Sigmoid colon (tissue), 4 donors: ENCODE measurements at regions not wholly inside any gene's neighbourhood (a gene's known extent, or its start where the extent isn't known, plus 50 kb on each side); places are given as distances from the start of the nearest gene placed in this dataset.

Experiments used
- POLR2AphosphoS5 ChIP-seq, 4 donors: sonication (generic); formaldehyde crosslinking; IDR thresholded peaks; one replicate each; pipeline ENCODE4 v1.6.1; 2017; ENCODE audit warnings: antibody characterized with exemption in 4 of 4
- TF ChIP-seq, protein P1 (sequence below), 4 experiments: fragments of 450-650 bp in 3 of 4; fragments of 200-600 bp in 1 of 4; IDR thresholded peaks; one replicate each; pipeline ENCODE4 v1.5.1; 2016 to 2019; ENCODE audit warnings: antibody characterized with exemption in 4 of 4, mild to moderate bottlenecking in 3 of 4, moderate library complexity in 2 of 4

DNA sequence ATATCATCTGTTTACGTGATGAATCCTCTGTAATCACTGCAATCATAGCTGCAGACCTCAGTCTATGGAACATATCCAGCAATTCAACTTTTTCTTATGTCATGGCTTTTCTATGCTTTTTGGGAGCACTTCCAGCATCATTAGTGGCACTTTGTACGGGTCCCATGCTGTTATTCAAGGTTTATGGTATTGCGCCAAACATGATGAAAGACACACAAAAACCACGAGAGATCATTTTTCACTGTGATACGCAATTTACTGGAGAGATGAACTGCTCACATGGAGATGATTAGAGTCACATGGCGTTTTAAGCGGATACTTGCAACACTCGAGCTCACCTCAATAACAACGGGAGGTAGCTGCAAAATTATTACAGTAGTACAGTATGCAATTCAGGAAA lies 2101.7 kb upstream of the PCDH20 start:
- TF ChIP-seq, protein P1, sequence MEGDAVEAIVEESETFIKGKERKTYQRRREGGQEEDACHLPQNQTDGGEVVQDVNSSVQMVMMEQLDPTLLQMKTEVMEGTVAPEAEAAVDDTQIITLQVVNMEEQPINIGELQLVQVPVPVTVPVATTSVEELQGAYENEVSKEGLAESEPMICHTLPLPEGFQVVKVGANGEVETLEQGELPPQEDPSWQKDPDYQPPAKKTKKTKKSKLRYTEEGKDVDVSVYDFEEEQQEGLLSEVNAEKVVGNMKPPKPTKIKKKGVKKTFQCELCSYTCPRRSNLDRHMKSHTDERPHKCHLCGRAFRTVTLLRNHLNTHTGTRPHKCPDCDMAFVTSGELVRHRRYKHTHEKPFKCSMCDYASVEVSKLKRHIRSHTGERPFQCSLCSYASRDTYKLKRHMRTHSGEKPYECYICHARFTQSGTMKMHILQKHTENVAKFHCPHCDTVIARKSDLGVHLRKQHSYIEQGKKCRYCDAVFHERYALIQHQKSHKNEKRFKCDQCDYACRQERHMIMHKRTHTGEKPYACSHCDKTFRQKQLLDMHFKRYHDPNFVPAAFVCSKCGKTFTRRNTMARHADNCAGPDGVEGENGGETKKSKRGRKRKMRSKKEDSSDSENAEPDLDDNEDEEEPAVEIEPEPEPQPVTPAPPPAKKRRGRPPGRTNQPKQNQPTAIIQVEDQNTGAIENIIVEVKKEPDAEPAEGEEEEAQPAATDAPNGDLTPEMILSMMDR (IDR thresholded peaks at IDR 0.05): no peak
- no peak for TF ChIP-seq POLR2AphosphoS5 (IDR thresholded peaks at IDR 0.05)
